HepG2 (cell line): ENCODE measurements at regions not wholly inside any gene's neighbourhood (a gene's known extent, or its start where the extent isn't known, plus 50 kb on each side); places are given as distances from the start of the nearest gene placed in this dataset.

Experiments
- ATAC-seq: fragments of 200-7000 bp; cut with Tn5 transposase; 3 replicates; pipeline ENCODE4 v1.9.1; 2020; ENCODE audit warnings: mild to moderate bottlenecking, moderate library complexity
- BruUV-seq: library from RNA; stranded (reverse); fragments of 400-500 nt; replicated peaks from 2 replicates; lab custom pipeline; 2021; lab: Mats Ljungman, UMichigan
- CTCF ChIA-PET: fragments of 300-600 bp; formaldehyde crosslinking; extraction: SDS; loops from one replicate; lab custom pipeline; 2021; ENCODE audit warnings: low total read pairs, inconsistent platforms, low intra/inter-chr PET ratio; lab: Yijun Ruan, JAX
- POLR2A ChIA-PET: fragments of 350-600 bp; sonication (Branson Sonifier 250); formaldehyde crosslinking; loops from one replicate; lab custom pipeline; 2020; ENCODE audit warnings: antibody characterized with exemption, inconsistent platforms; lab: Yijun Ruan, JAX
- DNase-seq: peaks from one replicate; pipeline ENCODE4 v3.0.0-alpha.2; 2015; ENCODE audit warnings: low spot score
- FAIRE-seq: peaks from 3 replicates; lab custom pipeline; 2011; peaks lifted over from hg19 to GRCh38; lab: Jason Lieb, UNC
- H2AFZ ChIP-seq: one replicate; pipeline ENCODE4 v1.6.1; 2011; ENCODE audit warnings: low read length, inconsistent platforms
- H3K27ac ChIP-seq: fragments of 300-600 bp; 3 replicates; pipeline ENCODE4 v1.8.0; 2011; ENCODE audit warnings: mixed run types, mild to moderate bottlenecking, mixed read lengths, low read length, inconsistent platforms; ENCODE audit not compliant: insufficient read depth; ENCODE audit errors: extremely low read length
- H3K27me3 ChIP-seq, 2 experiments: fragments of 200-600 bp in 1 of 2; 2 replicates in 1 of 2; 3 replicates in 1 of 2; pipeline versions ENCODE4 v1.6.0 to v1.8.0; 2011; ENCODE audit warnings: low read length in 2 of 2, mild to moderate bottlenecking in 2 of 2, moderate library complexity in 2 of 2, inconsistent platforms in 1 of 2; ENCODE audit not compliant: insufficient read depth in 2 of 2, control insufficient read depth in 1 of 2
- H3K36me3 ChIP-seq, 2 experiments: fragments of 200-600 bp in 1 of 2; replicated peaks in 1 of 2; 2 replicates in 1 of 2; 3 replicates in 1 of 2; pipeline versions ENCODE4 v1.5.1 to v1.8.0; 2011; ENCODE audit warnings: low read length in 2 of 2, inconsistent platforms in 1 of 2; ENCODE audit not compliant: insufficient read depth in 2 of 2, control insufficient read depth in 1 of 2
- H3K4me1 ChIP-seq: 2 replicates; pipeline ENCODE4 v1.5.1; 2012; ENCODE audit warnings: low read length, inconsistent platforms; ENCODE audit not compliant: insufficient read depth
- H3K4me2 ChIP-seq: 2 replicates; pipeline ENCODE4 v1.6.0; 2011; ENCODE audit warnings: low read depth, low read length, inconsistent platforms
- H3K4me3 ChIP-seq, 3 experiments: fragments of 200-600 bp in 1 of 3; sonication (generic), shearing (Covaris generic) in 1 of 3; replicated peaks in 1 of 3; 2 replicates each; pipeline ENCODE4 v1.5.1; 2011 to 2016; ENCODE audit warnings: low read length in 3 of 3, inconsistent platforms in 2 of 3, low read depth in 2 of 3, mild to moderate bottlenecking in 2 of 3, control low read depth in 1 of 3, mixed read lengths in 1 of 3; ENCODE audit not compliant: insufficient read depth in 1 of 3
- H3K79me2 ChIP-seq: one replicate; pipeline ENCODE4 v1.6.1; 2011; ENCODE audit warnings: low read length, inconsistent platforms; ENCODE audit not compliant: insufficient read depth
- H3K9ac ChIP-seq: 2 replicates; pipeline ENCODE4 v1.6.0; 2011; ENCODE audit warnings: mild to moderate bottlenecking, low read depth, low read length, inconsistent platforms; ENCODE audit not compliant: insufficient read depth
- H3K9me3 ChIP-seq: 2 replicates; pipeline ENCODE4 v1.5.1; 2012; ENCODE audit warnings: mild to moderate bottlenecking, low read length
- H4K20me1 ChIP-seq: 2 replicates; pipeline ENCODE4 v1.6.0; 2011; ENCODE audit warnings: inconsistent platforms, mild to moderate bottlenecking, low read length, moderate library complexity; ENCODE audit not compliant: insufficient read depth
- CREB1 ChIP-seq, 2 experiments: fragments of 450-650 bp in 1 of 2; IDR thresholded peaks; 2 replicates each; pipeline ENCODE4 v1.6.1; 2016 to 2017; ENCODE audit warnings: control low read depth in 1 of 2, mild to moderate bottlenecking in 1 of 2, missing compliant biosample characterization in 1 of 2, missing genetic modification characterization in 1 of 2
- ELF3 ChIP-seq: IDR thresholded peaks from 2 replicates; pipeline ENCODE4 v1.6.1; 2016; ENCODE audit warnings: missing genetic modification reagents, missing compliant biosample characterization
- HINFP ChIP-seq: sonication (generic); formaldehyde crosslinking; IDR thresholded peaks from 2 replicates; pipeline ENCODE4 v1.4.0; 2020; ENCODE audit warnings: low read depth, mild to moderate bottlenecking, missing genetic modification reagents
- HOXA3 ChIP-seq: sonication (generic); formaldehyde crosslinking; IDR thresholded peaks from 2 replicates; pipeline ENCODE4 v1.5.0; 2020; ENCODE audit warnings: missing genetic modification reagents
- HOXA7 ChIP-seq: sonication (generic); formaldehyde crosslinking; IDR thresholded peaks from 2 replicates; pipeline ENCODE4 v1.8.1; 2022; ENCODE audit warnings: mild to moderate bottlenecking, missing genetic modification reagents, moderate library complexity
- KAT8 ChIP-seq: IDR thresholded peaks from 2 replicates; pipeline ENCODE4 v1.6.1; 2016; ENCODE audit warnings: missing genetic modification reagents, missing compliant biosample characterization
- MBNL3 ChIP-seq: fragments of 250-450 bp; sonication (Bioruptor Pico); conservative IDR thresholded peaks from 2 replicates; pipeline ENCODE4 v1.8.0; 2022; ENCODE audit warnings: mild to moderate bottlenecking, inconsistent platforms
- SRSF4 ChIP-seq: fragments of 200-400 bp; formaldehyde crosslinking; IDR thresholded peaks from one replicate; pipeline ENCODE4 v1.6.1; 2018; ENCODE audit warnings: mild to moderate bottlenecking, low read depth, low read length, moderate library complexity; ENCODE audit not compliant: poor library complexity, severe bottlenecking
- TBP ChIP-seq: sonication (generic); formaldehyde crosslinking; IDR thresholded peaks from 2 replicates; pipeline ENCODE4 v1.5.0; 2020; ENCODE audit warnings: missing genetic modification reagents
- TRAFD1 ChIP-seq: sonication (generic); formaldehyde crosslinking; IDR thresholded peaks from 2 replicates; pipeline ENCODE4 v1.5.1; 2020; ENCODE audit warnings: missing genetic modification reagents, mild to moderate bottlenecking, borderline replicate concordance
- ZNF329 ChIP-seq: sonication (generic); formaldehyde crosslinking; IDR thresholded peaks from 2 replicates; pipeline ENCODE4 v1.9.0; 2021; ENCODE audit warnings: low read depth, mild to moderate bottlenecking, missing genetic modification reagents
- WGBS: methylation state at CpG from one replicate; pipeline ENCODE4 v1.1.6; 2017; ENCODE audit warnings: low lambda C conversion rate; 5-methylcytosine and 5-hydroxymethylcytosine counted together
- in situ Hi-C: cut with HindIII; loops from 2 replicates; pipeline ENCODE4 v1.10.0; 2017; ENCODE audit warnings: low pct_unique_long_range_greater_than_20kb; ENCODE audit not compliant: extremely low pct_ligation_motif_present
- intact Hi-C: fragments of 100-400 bp; cut with micrococcal nuclease; formaldehyde crosslinking; loops from one replicate; pipeline ENCODE4 v1.10.0; 2022; ENCODE audit not compliant: unreplicated experiment

- TF ChIP-seq TRAFD1 (no peak), ELF3 (CRISPR knock-in tag) (no peak), HINFP (no peak), KAT8 (no peak)
- TF ChIP-seq, all 625 proteins: peak for 0
Observed at GRCh38 chr7:49639068-49639593, 134.3 kb upstream of the VWC2 start (continued).

GRCh38 chr7:49639808-49640207, 133.6 kb upstream of the VWC2 start:
- 0% methylated on average over 2 of the region's 2 CpGs for WGBS
- TF ChIP-seq TBP, result no peak
- TF ChIP-seq SRSF4, result no peak
- no peak for TF ChIP-seq HOXA3 (CRISPR knock-in tag)
- TF ChIP-seq MBNL3 (CRISPR knock-in tag), result no peak
- no peak for TF ChIP-seq HOXA7 (CRISPR knock-in tag)
- no peak for TF ChIP-seq ZNF329 (CRISPR knock-in tag)
- no peak for TF ChIP-seq CREB1 (IDR thresholded peaks at IDR 0.05)
- no peak for TF ChIP-seq CREB1 (CRISPR knock-in tag; IDR thresholded peaks at IDR 0.05)
- Histone ChIP-seq H3K36me3 (no peaks in the 10 kb centered on the region), H2AFZ (no peak overlapping the region), H3K79me2 (no peaks in the 10 kb centered on the region), H3K4me1 (no peaks in the 10 kb centered on the region), H3K27ac (no peak overlapping the region), H3K9ac (no peak overlapping the region), H3K4me3 (no peak overlapping the region), H4K20me1 (no peaks in the 10 kb centered on the region), H3K27me3 (no peaks in the 10 kb centered on the region), H3K4me2 (no peak overlapping the region), H3K9me3 (no peaks in the 10 kb centered on the region; the same call in 1 of the 2 replicates)
- BruUV-seq, result no TSS peak
- ChIA-PET POLR2A (no interaction called here), CTCF (no interaction called here)
- no peak for FAIRE-seq
- intact Hi-C loops, result no loop called here
- no peak for DNase-seq
- in situ Hi-C loops, result no loop called here
- ATAC-seq, result no peak
